ENCODE measurements at regions not wholly inside any gene's neighbourhood (a gene's known extent, or its start where the extent isn't known, plus 50 kb on each side); places are given as distances from the start of the nearest gene placed in this dataset.

GRCh38 chr6:90993770-90994169 is 406.9 kb upstream of the MAP3K7 start:
- no peak overlapping the region for H3K4me3 ChIP-seq (ENCODE audit: low read depth, low read length)
- no peak for TF ChIP-seq CTCF (IDR thresholded peaks at IDR 0.05; ENCODE audit: borderline replicate concordance, insufficient read depth, low read depth, low read length)

GRCh38 chr6:90989763-90990162 is 402.9 kb upstream of the MAP3K7 start:
- TF ChIP-seq CTCF (IDR thresholded peaks at IDR 0.05; ENCODE audit: borderline replicate concordance, insufficient read depth, low read depth, low read length) = no peak
- no peak overlapping the region for H3K4me3 ChIP-seq (ENCODE audit: low read depth, low read length)

GRCh38 chr6:90984066-90984465 is 397.2 kb upstream of the MAP3K7 start:
- H3K4me3 ChIP-seq (ENCODE audit: low read depth, low read length) = no peak overlapping the region
- TF ChIP-seq CTCF (IDR thresholded peaks at IDR 0.05; ENCODE audit: borderline replicate concordance, insufficient read depth, low read depth, low read length) = no peak

- no peak overlapping the region for H3K4me3 ChIP-seq (ENCODE audit: low read depth, low read length)
Measured at GRCh38 chr6:90983462-90983861, 396.6 kb upstream of the MAP3K7 start.

GRCh38 chr6:90982581-90982980 is 395.7 kb upstream of the MAP3K7 start:
- H3K4me3 ChIP-seq (ENCODE audit: low read depth, low read length) = no peak overlapping the region
- no peak for TF ChIP-seq CTCF (IDR thresholded peaks at IDR 0.05; ENCODE audit: borderline replicate concordance, insufficient read depth, low read depth, low read length)

More at GRCh38 chr6:90983462-90983861, 396.6 kb upstream of the MAP3K7 start:
- no peak for TF ChIP-seq CTCF (IDR thresholded peaks at IDR 0.05; ENCODE audit: borderline replicate concordance, insufficient read depth, low read depth, low read length)

GRCh38 chr6:90982051-90982450 is 395.2 kb upstream of the MAP3K7 start:
- H3K4me3 ChIP-seq (ENCODE audit: low read depth, low read length) = no peak overlapping the region
- TF ChIP-seq CTCF (IDR thresholded peaks at IDR 0.05; ENCODE audit: borderline replicate concordance, insufficient read depth, low read depth, low read length) = peak; percentile 23; the same call in 1 of the 2 replicates

- no peak for TF ChIP-seq CTCF (IDR thresholded peaks at IDR 0.05; ENCODE audit: borderline replicate concordance, insufficient read depth, low read depth, low read length)
- no peak overlapping the region for H3K4me3 ChIP-seq (ENCODE audit: low read depth, low read length)
Measured at GRCh38 chr6:90978046-90978445, 391.2 kb upstream of the MAP3K7 start.

Data from GM12875 (cell line).